NT2/D1 (cell line): ENCODE measurements at regions not wholly inside any gene's neighbourhood (a gene's known extent, or its start where the extent isn't known, plus 50 kb on each side); places are given as distances from the start of the nearest gene placed in this dataset.

Experiments
- SUZ12 ChIP-seq: IDR thresholded peaks from 2 replicates; pipeline ENCODE4 v1.6.1; 2011; ENCODE audit not compliant: insufficient read length, insufficient read depth; ENCODE audit errors: extremely low read depth
- YY1 ChIP-seq: IDR thresholded peaks from 2 replicates; pipeline ENCODE4 v1.6.1; 2011; ENCODE audit not compliant: insufficient read length, insufficient read depth

DNA sequence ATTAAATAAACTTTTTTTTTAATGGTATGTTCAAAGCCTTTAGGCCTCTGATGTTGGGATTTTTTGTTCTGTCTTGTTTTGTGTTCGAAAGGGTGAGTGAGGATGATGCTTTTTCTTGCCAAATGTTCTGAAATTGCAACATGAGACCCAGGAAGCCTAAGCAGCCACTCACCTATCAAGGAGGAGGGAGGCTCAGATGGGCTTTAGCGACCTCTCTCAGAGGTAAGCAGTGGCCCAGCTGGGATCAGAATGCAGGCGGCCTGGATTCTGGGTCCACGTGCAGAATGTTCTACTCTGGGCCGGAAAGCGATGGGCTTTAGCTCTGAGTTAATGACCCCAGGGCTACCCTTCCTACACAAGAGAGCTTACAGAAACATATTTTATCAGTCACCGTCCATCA is 386.6 kb downstream of the SOX9 start:
- TF ChIP-seq SUZ12 (no peak), YY1 (no peak)
